K562 (cell line): ENCODE measurements at regions not wholly inside any gene's neighbourhood (a gene's known extent, or its start where the extent isn't known, plus 50 kb on each side); places are given as distances from the start of the nearest gene placed in this dataset.

Experiments
- ATAC-seq: fragments of 200-7000 bp; cut with Tn5 transposase; 3 replicates; pipeline ENCODE4 v1.9.1; 2020; ENCODE audit warnings: moderate library complexity
- BruUV-seq: library from RNA; stranded (reverse); fragments of 400-500 nt; replicated peaks from 2 replicates; lab custom pipeline; 2021; lab: Mats Ljungman, UMichigan
- CTCF ChIA-PET: fragments of 300-600 bp; formaldehyde crosslinking; extraction: SDS; loops from one replicate; lab custom pipeline; 2021; ENCODE audit warnings: low intra/inter-chr PET ratio; lab: Yijun Ruan, JAX
- POLR2A ChIA-PET: fragments of 300-600, 350-650 bp; sonication (Branson Sonifier 250); formaldehyde crosslinking; extraction: SDS; loops from one replicate; lab custom pipeline; 2021; ENCODE audit warnings: antibody characterized with exemption, inconsistent platforms; lab: Yijun Ruan, JAX
- DNase-seq, 4 experiments: peaks; one replicate each; pipeline versions ENCODE4 v3.0.0 to v3.0.0-alpha.2; 2011 to 2018; ENCODE audit warnings: low spot score in 3 of 4, mixed read lengths in 3 of 4; ENCODE audit errors: extremely low read depth in 1 of 4
- FAIRE-seq: peaks from 2 replicates; lab custom pipeline; 2011; peaks lifted over from hg19 to GRCh38; lab: Jason Lieb, UNC
- H2AFZ ChIP-seq: 2 replicates; pipeline ENCODE4 v1.6.0; 2011; ENCODE audit warnings: low read depth, low read length, control low read depth, inconsistent platforms
- H3K27ac ChIP-seq: fragments of 200-600 bp; 3 replicates; pipeline ENCODE4 v1.8.0; 2011; ENCODE audit warnings: low read depth, mild to moderate bottlenecking, control low read depth, inconsistent platforms, low read length, moderate library complexity, mixed read lengths; ENCODE audit errors: extremely low read depth
- H3K27me3 ChIP-seq, 2 experiments: fragments of 300-600 bp in 1 of 2; 2 replicates in 1 of 2; 3 replicates in 1 of 2; pipeline versions ENCODE4 v1.6.0 to v1.8.0; 2011; ENCODE audit warnings: inconsistent platforms in 2 of 2, low read length in 2 of 2, mild to moderate bottlenecking in 1 of 2, mixed read lengths in 1 of 2, moderate library complexity in 1 of 2; ENCODE audit not compliant: control insufficient read depth in 2 of 2, insufficient read depth in 2 of 2
- H3K36me3 ChIP-seq: fragments of 300-600 bp; 3 replicates; pipeline ENCODE4 v1.8.0; 2011; ENCODE audit warnings: mild to moderate bottlenecking, low read length, inconsistent platforms; ENCODE audit not compliant: control insufficient read depth, insufficient read depth
- H3K4me1 ChIP-seq, 2 experiments: fragments of 200-600 bp in 1 of 2; replicated peaks in 1 of 2; 2 replicates in 1 of 2; 3 replicates in 1 of 2; pipeline versions ENCODE4 v1.5.1 to v1.8.0; 2011; ENCODE audit warnings: inconsistent platforms in 2 of 2, low read length in 2 of 2, mild to moderate bottlenecking in 1 of 2, mixed read lengths in 1 of 2, moderate library complexity in 1 of 2; ENCODE audit not compliant: control insufficient read depth in 2 of 2, insufficient read depth in 2 of 2
- H3K4me2 ChIP-seq: 2 replicates; pipeline ENCODE4 v1.6.1; 2011; ENCODE audit warnings: low read length, control low read depth, inconsistent platforms, mixed read lengths; ENCODE audit not compliant: insufficient read depth
- H3K4me3 ChIP-seq: fragments of 200-600 bp; sonication (generic), shearing (Covaris generic); 2 replicates; pipeline ENCODE4 v1.5.1; 2016; ENCODE audit warnings: control low read depth, inconsistent platforms
- H3K79me2 ChIP-seq: fragments of 200-600 bp; 3 replicates; pipeline ENCODE4 v1.8.0; 2011; ENCODE audit warnings: low read length, inconsistent platforms; ENCODE audit not compliant: control insufficient read depth, insufficient read depth
- H3K9ac ChIP-seq, 2 experiments: 2 replicates each; pipeline versions ENCODE4 v1.6.0 to v1.6.1; 2011; ENCODE audit warnings: low read depth in 2 of 2, low read length in 2 of 2, control low read depth in 1 of 2, inconsistent platforms in 1 of 2, mild to moderate bottlenecking in 1 of 2, mixed read lengths in 1 of 2; ENCODE audit not compliant: insufficient read depth in 1 of 2
- H3K9me1 ChIP-seq: one replicate; pipeline ENCODE4 v1.6.0; 2011; ENCODE audit warnings: inconsistent platforms, mild to moderate bottlenecking, low read length, moderate library complexity; ENCODE audit not compliant: control insufficient read depth, insufficient read depth
- H3K9me3 ChIP-seq: replicated peaks from 2 replicates; pipeline ENCODE4 v1.5.1; 2011; ENCODE audit warnings: low read depth, low read length, inconsistent platforms; ENCODE audit not compliant: control insufficient read depth, insufficient read depth
- H4K20me1 ChIP-seq: replicated peaks from 2 replicates; pipeline ENCODE4 v1.6.1; 2011; ENCODE audit warnings: low read length, inconsistent platforms, mixed read lengths; ENCODE audit not compliant: control insufficient read depth, insufficient read depth
- ARID3B ChIP-seq: fragments of 250-450 bp; sonication (Bioruptor Pico); IDR thresholded peaks from 2 replicates; pipeline ENCODE4 v1.4.0; 2020; ENCODE audit warnings: borderline replicate concordance
- SMARCE1 ChIP-seq: fragments of 450-650 bp; IDR thresholded peaks from 2 replicates; pipeline ENCODE4 v1.7.1; 2016; ENCODE audit warnings: mild to moderate bottlenecking
- ZNF175 ChIP-seq: fragments of 200-800 bp; sonication (Bioruptor generic); IDR thresholded peaks from 2 replicates; pipeline ENCODE4 v1.6.1; 2016; ENCODE audit warnings: low read depth, mild to moderate bottlenecking, missing genetic modification characterization, missing compliant biosample characterization
- ZNF764 ChIP-seq: fragments of 250-450 bp; sonication (Bioruptor Pico); IDR thresholded peaks from 2 replicates; pipeline ENCODE4 v1.4.0; 2020; ENCODE audit warnings: low read depth, mild to moderate bottlenecking, moderate library complexity
- WGBS: fragments of 100-300 bp; shearing (Covaris generic); methylation state at CpG from one replicate; pipeline ENCODE4 v1.1.6; 2016; ENCODE audit warnings: low coverage, mixed read lengths; ENCODE audit not compliant: insufficient coverage; ENCODE audit errors: missing lambda C conversion rate; 5-methylcytosine and 5-hydroxymethylcytosine counted together
- in situ Hi-C: fragments of 300-500 bp; cut with MboI; formaldehyde crosslinking; loops from 4 replicates; pipeline ENCODE4 v1.15.0; 2018; ENCODE audit warnings: inconsistent platforms, mixed read lengths
- intact Hi-C: fragments of 100-400 bp; cut with micrococcal nuclease; formaldehyde crosslinking; loops from 2 replicates; pipeline ENCODE4 v1.14.2; 2022

GRCh38 chr9:26271495-26272122 is 593.4 kb upstream of the TUSC1 start:
- H3K27me3 ChIP-seq = no peaks in the 10 kb centered on the region
- H3K4me2 ChIP-seq = no peak overlapping the region
- H4K20me1 ChIP-seq = no peaks in the 10 kb centered on the region
- in situ Hi-C loops (no loop called here), intact Hi-C loops (no loop called here)
- ATAC-seq = no peak
- CTCF ChIA-PET = no interaction called here
- WGBS = no CpG with 5 or more reads among the region's 6 CpGs
- no peak overlapping the region for H3K9ac ChIP-seq
- FAIRE-seq = no peak
- no peak overlapping the region for H2AFZ ChIP-seq
- no peaks in the 10 kb centered on the region for H3K79me2 ChIP-seq
- no peak for DNase-seq
- H3K4me3 ChIP-seq = no peak overlapping the region
- H3K9me1 ChIP-seq = no peaks in the 10 kb centered on the region
- no peak for TF ChIP-seq ARID3B
- H3K4me1 ChIP-seq = no peaks in the 10 kb centered on the region
- POLR2A ChIA-PET = no interaction called here
- no peak overlapping the region for H3K27ac ChIP-seq
- H3K9me3 ChIP-seq = no peaks in the 10 kb centered on the region
- no peaks in the 10 kb centered on the region for H3K36me3 ChIP-seq
- BruUV-seq = no TSS peak

- WGBS = no CpG with 5 or more reads among the region's 2 CpGs
- intact Hi-C loops = no loop called here
- no peak overlapping the region for H3K4me2 ChIP-seq
- POLR2A ChIA-PET = no interaction called here
- ATAC-seq = no peak
- no peaks in the 10 kb centered on the region for H3K27me3 ChIP-seq
- TF ChIP-seq SMARCE1 (no peak), ZNF764 (CRISPR knock-in tag) (no peak), ZNF175 (CRISPR knock-in tag) (no peak)
- TF ChIP-seq, all 486 proteins: peak for 0
- Histone ChIP-seq H3K36me3 (no peaks in the 10 kb centered on the region), H3K79me2 (no peaks in the 10 kb centered on the region), H3K9me3 (no peaks in the 10 kb centered on the region), H3K4me1 (no peaks in the 10 kb centered on the region), H4K20me1 (no peaks in the 10 kb centered on the region), H3K9me1 (no peaks in the 10 kb centered on the region), H3K27ac (no peak overlapping the region), H2AFZ (no peak overlapping the region), H3K4me3 (no peak overlapping the region), H3K9ac (no peak overlapping the region)
- DNase-seq (no peak), FAIRE-seq (no peak)
- in situ Hi-C loops = no loop called here
- CTCF ChIA-PET = no interaction called here
- BruUV-seq = no TSS peak
Measured at GRCh38 chr9:26266146-26266793, 588.0 kb upstream of the TUSC1 start.
